Left colon (tissue), 2 donors: ENCODE measurements at regions not wholly inside any gene's neighbourhood (a gene's known extent, or its start where the extent isn't known, plus 50 kb on each side); places are given as distances from the start of the nearest gene placed in this dataset.
"Not testable (repeated sequence)": the region's sequence is repeated elsewhere in the genome, so short reads cannot be mapped to it uniquely, and the experiment has no call there.

Experiments used
- ATAC-seq: fragments of 200-7000 bp; cut with Tn5 transposase; one replicate; pipeline ENCODE4 v1.9.1; 2020; ENCODE audit warnings: mild to moderate bottlenecking, moderate library complexity
- DNase-seq, 2 donors: peaks; one replicate each; pipeline ENCODE4 v3.0.0-alpha.2; 2020
- intact Hi-C, 2 donors: fragments of 100-400 bp; cut with DNase I in 1 of 2; cut with micrococcal nuclease in 1 of 2; formaldehyde crosslinking; loops; one replicate each; pipeline versions ENCODE4 v1.11.2 to v1.14.0; 2022; cut with DNase I, micrococcal nuclease
- donor health status: DM: no; HTN: no; CAD: no.
- donor health status: DM: yes; HTN: yes; CAD: no.

GRCh38 chr14:105707723-105708151 lies 181.4 kb downstream of the TMEM121 start:
- intact Hi-C loops, result loop anchor here in 1 of 2 donors (10.0 kb wide), 1 partner anchor 123 kb away; no protein-coding TSS in a partner anchor
- not testable (repeated sequence) for ATAC-seq, DNase-seq

DNA sequence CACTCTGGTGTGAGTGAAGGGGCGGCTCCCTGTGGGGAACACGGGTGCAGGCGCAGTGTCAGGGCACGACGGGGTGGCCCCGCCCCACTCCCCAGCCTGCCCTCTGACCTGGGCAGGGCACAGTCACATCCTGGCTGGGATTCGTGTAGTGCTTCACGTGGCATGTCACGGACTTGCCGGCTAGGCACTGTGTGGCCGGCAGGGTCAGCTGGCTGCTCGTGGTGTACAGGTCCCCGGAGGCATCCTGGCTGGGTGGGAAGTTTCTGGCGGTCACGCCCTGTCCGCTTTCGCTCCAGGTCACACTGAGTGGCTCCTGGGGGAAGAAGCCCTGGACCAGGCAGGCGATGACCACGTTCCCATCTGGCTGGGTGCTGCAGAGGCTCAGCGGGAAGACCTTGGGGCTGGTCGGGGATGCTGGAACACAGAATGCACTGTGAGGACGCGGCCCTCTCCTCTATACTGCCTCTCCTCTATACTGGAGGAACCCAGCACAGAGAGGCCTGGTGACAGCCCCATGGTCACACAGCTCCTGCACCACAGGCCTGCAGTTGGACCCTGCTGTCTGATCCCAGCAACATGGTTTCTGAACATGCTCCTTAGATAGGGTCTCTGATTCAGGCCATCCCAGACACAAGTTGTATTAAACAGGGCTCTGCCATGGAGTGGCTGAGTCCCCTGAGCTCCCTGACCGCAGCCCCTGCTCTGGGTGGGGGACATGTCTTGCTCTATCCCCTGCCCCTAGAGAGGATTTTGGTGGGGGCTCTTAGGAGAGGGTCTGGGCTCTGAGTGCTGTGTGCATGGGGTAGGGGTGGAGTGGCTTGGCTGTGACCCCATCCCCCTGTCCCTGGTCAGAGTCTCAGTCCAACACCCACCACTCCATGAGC lies 182.1 kb downstream of the TMEM121 start:
- intact Hi-C loops, result loop anchor here in 1 of 2 donors (10.0 kb wide), 1 partner anchor 124 kb away; no protein-coding TSS in a partner anchor
- DNase-seq, ATAC-seq: not testable (repeated sequence)

DNA sequence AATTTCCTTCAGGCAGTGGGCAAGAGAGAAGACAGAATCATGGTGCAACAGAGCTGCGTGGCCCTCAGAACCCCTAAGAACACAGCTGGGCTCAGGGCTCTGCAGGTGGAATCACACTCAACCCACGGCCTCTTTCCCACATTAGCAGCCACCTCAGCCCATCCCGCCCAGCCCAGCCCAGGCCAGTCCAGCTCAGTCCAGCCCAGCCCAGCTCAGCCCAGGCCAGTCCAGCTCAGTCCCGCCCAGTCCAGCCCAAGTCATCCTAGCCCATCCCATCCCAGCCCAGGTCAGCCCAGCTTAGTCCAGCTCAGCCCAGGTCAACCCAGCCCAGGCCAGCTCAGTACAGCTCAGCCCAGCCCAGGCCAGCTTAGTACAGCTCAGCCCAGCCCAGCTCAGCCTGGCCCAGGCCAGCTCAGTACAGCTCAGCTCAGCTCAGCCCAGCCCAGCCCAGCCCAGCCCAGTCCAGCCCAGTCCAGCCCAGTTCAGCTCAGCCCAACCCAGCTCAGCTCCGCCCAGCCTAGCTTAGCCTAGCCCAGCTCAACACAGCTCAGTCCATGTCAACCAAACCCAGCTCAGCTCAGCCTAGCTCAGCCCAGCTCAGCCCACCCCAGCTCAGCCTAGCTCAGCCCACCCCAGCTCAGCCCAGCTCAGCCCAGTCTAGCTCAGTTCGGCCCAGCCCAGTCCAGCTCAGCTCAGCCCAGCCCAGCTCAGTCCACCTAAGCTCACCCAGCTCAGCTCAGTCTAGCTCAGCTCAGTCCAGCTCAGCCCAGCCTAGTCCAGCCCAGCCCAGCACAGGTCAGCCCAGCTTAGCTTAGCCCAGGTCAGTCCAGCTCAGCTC lies 183.1 kb downstream of the TMEM121 start:
- intact Hi-C loops, result loop anchor here in 1 of 2 donors (10.0 kb wide), 1 partner anchor 125 kb away; no protein-coding TSS in a partner anchor
- DNase-seq (no peak), ATAC-seq (peak; percentile 19)

DNA sequence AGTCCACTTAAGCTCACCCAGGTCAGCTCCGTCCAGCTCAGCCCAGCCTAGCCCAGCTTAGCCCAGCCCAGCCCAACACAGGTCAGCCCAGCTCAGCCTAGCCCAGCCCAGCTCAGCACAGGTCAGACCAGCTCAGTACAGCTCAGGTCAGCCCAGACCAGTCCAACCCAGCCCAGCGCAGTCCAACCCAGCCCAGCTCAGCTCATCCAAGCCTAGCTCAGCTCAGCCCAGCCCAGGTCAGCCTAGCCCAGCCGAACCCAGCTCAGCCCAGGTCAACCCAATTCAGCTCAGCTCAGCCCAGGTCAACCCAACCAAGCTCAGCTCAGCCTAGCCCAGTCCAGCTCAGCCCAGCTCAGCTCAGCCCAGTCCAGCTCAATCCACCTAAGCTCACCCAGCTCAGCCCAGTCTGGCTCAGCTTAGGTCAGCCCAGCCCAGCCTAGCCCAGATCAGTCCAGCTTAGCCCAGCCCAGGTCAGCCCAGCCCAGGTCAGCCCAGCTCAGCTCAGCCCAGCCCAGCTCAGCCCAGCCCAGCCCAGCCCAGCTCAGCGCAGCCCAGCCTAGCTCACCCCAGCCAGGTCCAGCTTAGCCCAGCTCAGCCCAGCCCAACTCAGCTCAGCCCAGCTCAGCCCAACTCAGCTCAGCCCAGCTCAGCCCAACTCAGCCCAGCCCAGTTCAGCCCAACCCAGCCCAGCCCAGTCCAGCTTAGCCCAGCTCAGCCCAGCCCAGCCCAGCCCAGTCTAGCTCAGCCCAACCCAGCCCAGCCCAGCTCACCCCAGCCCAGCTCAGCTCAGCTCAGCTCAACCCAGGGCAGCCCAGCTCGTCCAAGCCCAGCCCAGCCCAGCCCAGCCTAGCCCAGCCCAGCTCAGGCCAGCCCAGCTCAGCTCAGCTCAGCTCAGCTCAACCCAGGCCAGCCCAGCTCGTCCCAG lies 184.0 kb downstream of the TMEM121 start:
- DNase-seq (no peak), ATAC-seq (no peak)
- intact Hi-C loops, result no loop called here

GRCh38 chr14:105711044-105711620 lies 184.7 kb downstream of the TMEM121 start:
- no peak for DNase-seq
- no peak for ATAC-seq
- intact Hi-C loops, result no loop called here

GRCh38 chr14:105711841-105712460 lies 185.6 kb downstream of the TMEM121 start:
- intact Hi-C loops, result no loop called here
- DNase-seq (no peak), ATAC-seq (no peak)

DNA sequence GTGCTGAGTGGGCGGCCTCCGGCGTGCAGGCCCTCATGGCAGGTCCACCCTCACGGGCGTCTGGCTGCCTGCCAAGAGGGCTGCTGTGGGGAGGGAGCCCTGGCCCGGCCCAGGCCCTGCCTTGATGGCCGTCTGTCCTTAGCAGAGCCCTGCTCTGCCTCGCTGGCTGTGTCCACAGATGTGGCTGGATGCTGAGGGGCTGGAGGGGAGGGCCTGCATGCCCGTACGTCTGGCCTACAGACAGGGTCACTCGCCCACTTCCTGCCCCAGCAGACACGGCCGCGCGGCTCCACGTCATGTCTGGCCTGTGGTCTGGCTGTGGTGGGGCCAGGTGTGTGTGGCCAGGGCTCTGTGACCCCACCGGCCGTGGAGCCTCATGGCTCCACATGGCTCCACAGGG lies 186.3 kb downstream of the TMEM121 start:
- DNase-seq, ATAC-seq, intact Hi-C loops: not testable (repeated sequence)

DNA sequence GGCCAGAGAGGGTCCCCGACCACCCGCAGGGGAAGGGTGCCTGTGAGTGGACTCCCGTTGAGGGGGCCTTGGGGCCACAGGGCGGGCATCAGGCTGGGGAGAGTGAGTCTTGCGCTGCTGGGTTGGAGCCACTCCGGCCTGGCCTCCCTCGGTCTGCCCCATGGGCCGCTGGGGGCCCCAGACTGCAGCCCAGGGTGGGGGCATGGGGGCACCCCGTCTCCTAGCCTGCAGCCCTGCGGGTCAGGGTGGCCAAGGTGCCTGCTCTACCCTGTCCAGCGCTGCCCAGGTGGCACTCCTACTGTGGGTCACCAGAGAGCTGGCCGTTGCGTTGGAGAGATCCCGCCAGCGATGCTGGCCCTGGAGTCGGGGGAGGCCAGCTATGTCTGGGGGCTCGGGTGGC lies 186.8 kb downstream of the TMEM121 start:
- DNase-seq, intact Hi-C loops, ATAC-seq: not testable (repeated sequence)

DNA sequence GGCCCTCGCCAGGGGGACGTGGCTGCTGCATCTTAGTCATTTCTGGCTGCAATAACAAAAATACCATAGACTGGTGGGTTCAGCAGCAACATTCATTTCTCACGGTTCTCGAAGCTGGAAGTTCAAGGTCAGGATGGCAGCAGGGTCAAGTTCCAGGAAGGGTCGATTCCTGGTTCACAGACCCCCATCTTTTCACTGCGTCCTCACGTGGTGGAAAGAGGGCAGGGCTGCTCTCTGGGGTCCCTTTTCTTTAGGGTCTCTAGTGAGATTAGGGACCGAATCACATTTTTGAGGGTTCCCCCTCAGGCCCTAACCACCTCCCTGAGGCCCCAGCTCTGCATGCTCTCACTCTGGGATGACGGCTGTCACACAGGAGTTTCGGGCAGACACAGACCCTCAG lies 187.5 kb downstream of the TMEM121 start:
- intact Hi-C loops, ATAC-seq, DNase-seq: not testable (repeated sequence)

DNA sequence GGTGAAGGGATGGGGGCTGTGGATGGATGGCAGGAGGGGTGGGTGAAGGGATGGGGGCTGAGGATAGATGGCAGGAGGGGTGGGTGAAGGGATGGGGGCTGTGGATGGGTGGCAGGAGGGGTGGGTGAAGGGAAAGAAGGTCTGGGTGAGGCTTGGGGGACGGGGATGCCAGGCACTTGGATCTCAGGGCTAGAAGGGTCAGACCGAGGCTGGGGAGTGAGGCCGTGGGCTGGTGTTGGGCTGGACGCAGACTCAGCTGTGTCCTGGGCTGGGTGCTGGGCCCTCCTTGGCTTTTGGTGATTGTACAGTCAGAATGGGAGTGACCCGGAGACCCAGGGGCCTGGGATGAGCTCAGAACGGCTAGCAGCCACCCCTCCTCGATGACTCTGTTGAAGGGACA lies 192.4 kb downstream of the TMEM121 start:
- DNase-seq, intact Hi-C loops, ATAC-seq: not testable (repeated sequence)

GRCh38 chr14:105720106-105720505 lies 193.7 kb downstream of the TMEM121 start:
- DNase-seq, ATAC-seq, intact Hi-C loops: not testable (repeated sequence)

DNA sequence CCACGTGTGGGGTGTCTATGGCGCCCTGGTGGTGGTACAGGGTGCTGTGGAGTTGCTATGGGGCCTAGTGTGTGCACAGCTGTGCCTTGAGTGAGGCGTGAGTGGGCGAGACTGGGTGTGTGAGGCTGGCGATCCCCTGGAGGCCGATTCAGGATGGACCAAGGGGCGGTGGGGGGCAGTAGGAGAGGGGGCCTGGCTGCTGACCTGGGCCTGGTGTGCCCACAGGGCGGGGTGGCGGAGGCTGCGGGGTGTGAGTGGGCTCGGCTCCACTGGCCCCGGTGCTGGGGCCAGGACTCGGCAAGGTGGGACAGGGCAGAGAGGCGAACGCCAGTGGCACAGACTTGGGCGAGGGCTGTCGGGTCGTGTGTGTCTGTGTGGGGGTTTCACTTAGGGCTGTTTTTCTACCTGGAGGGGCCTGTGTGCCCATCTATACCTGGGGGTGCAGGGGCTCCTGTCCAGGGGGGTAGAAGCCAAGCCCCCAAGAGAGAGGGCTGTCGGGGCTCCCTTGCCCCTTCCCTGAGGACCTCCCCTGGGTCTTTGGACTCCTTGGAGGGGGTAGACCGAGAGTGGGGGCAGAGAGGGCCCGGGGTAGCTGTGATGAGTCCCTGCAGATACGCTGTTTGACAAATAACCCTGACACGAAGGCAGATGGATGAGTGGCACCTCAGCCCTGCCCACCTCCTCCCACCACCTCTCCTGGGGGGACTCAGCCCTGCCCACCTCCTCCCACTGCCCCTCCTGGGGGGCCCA lies 194.6 kb downstream of the TMEM121 start:
- DNase-seq, ATAC-seq, intact Hi-C loops: not testable (repeated sequence)

- ATAC-seq, intact Hi-C loops, DNase-seq: not testable (repeated sequence)
Measured at GRCh38 chr14:105721602-105721970, 195.2 kb downstream of the TMEM121 start.

DNA sequence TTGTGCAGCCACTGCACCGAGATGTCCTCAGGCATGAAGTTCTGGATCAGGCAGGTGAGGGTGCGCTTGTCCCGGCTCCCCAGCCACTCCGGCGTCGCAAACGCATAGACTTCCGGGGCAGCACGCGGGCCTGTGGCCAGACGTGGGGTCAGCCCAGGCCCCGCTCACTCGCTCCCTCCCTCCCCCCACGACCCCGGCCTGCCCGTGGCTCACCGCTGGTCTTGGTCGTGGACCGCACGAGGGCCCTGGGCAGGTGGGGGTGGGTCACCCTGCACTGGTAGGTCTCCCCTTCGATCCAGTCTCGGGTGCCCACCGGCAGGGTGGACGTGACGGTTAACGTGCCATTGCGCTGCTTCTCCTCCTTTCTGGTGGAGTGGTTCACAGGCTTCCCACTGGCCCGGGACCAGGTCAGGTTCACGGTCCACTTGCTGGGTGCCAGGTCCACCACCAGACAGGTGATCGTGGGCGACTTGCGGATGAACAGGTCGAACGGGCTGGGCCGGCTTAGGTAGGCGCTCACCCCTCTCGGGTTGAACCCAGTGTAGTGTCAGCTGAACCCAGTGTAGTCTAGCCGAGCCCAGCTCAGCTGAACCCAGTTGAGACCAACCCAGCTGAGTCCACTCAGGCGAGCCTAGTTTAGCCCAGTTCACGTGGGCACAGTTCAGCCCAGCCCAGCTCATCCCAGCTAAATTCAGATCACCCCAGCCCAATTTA lies 195.8 kb downstream of the TMEM121 start:
- ATAC-seq, intact Hi-C loops, DNase-seq: not testable (repeated sequence)

DNA sequence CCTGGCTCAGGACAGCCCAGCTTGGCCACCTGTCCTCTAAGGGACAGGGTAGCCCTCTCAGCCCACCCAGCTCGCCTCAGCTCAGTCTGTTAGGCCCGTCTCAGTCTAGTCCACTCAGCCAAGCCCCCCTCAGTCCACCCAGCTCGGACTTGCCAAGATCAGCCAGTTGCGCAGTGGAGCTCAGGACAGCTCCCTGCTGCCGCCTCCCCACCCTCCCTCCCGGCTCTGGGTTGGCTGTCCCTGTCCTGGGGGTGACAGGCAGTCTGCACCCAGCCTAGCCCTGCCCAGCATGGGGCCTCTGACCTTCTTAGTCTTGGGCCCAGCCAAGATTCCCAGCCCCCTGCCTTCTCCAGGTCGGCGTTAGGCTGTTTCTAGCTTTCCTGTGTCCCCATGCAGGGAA lies 196.9 kb downstream of the TMEM121 start:
- DNase-seq, intact Hi-C loops, ATAC-seq: not testable (repeated sequence)

- DNase-seq, intact Hi-C loops, ATAC-seq: not testable (repeated sequence)
Measured at GRCh38 chr14:105723776-105724175, 197.4 kb downstream of the TMEM121 start.
